HG02623 (cell line): ENCODE measurements at regions not wholly inside any gene's neighbourhood (a gene's known extent, or its start where the extent isn't known, plus 50 kb on each side); places are given as distances from the start of the nearest gene placed in this dataset.
"Not testable (repeated sequence)": the region's sequence is repeated elsewhere in the genome, so short reads cannot be mapped to it uniquely, and the experiment has no call there.

Experiments used
- ATAC-seq: cut with Tn5 transposase; IDR thresholded peaks from one replicate; pipeline ENCODE4 v1.9.1; 2021; ENCODE audit warnings: moderate library complexity; ENCODE audit not compliant: unreplicated experiment

GRCh38 chr7:68038621-68039314 lies 1042.1 kb downstream of the TYW1 start:
- no peak for ATAC-seq

GRCh38 chr7:68041554-68041953 lies 1044.9 kb downstream of the TYW1 start:
- no peak for ATAC-seq

- no peak for ATAC-seq
Observed at GRCh38 chr7:68043546-68043945, 1046.9 kb downstream of the TYW1 start.

- no peak for ATAC-seq
Observed at GRCh38 chr7:68050627-68051026, 1054.0 kb downstream of the TYW1 start.

GRCh38 chr7:68058014-68058413 lies 1061.4 kb downstream of the TYW1 start:
- no peak for ATAC-seq

- no peak for ATAC-seq
Observed at GRCh38 chr7:68063171-68063570, 1066.5 kb downstream of the TYW1 start.

- no peak for ATAC-seq
Observed at GRCh38 chr7:68065581-68065980, 1068.9 kb downstream of the TYW1 start.

- no peak for ATAC-seq
Observed at GRCh38 chr7:68067845-68068244, 1071.2 kb downstream of the TYW1 start.

GRCh38 chr7:68070992-68071391 lies 1074.4 kb downstream of the TYW1 start:
- no peak for ATAC-seq

- ATAC-seq, result no peak
Observed at GRCh38 chr7:68073701-68074100, 1077.1 kb downstream of the TYW1 start.

- ATAC-seq, result no peak
Observed at GRCh38 chr7:68074242-68074641, 1077.6 kb downstream of the TYW1 start.

- no peak for ATAC-seq
Observed at GRCh38 chr7:68078157-68078710, 1081.6 kb downstream of the TYW1 start.

- not testable (repeated sequence) for ATAC-seq
Observed at GRCh38 chr7:68082066-68082960, 1085.7 kb downstream of the TYW1 start.

GRCh38 chr7:68082961-68083657 lies 1086.5 kb downstream of the TYW1 start:
- ATAC-seq, result not testable (repeated sequence)

- ATAC-seq, result no peak
Observed at GRCh38 chr7:68087401-68087800, 1090.8 kb downstream of the TYW1 start.

- no peak for ATAC-seq
Observed at GRCh38 chr7:68088879-68089278, 1092.2 kb downstream of the TYW1 start.

- ATAC-seq, result not testable (repeated sequence)
Observed at GRCh38 chr7:68090256-68090655, 1093.6 kb downstream of the TYW1 start.

GRCh38 chr7:68103319-68103718 lies 1106.7 kb downstream of the TYW1 start:
- no peak for ATAC-seq

- ATAC-seq, result no peak
Observed at GRCh38 chr7:68107261-68107660, 1110.6 kb downstream of the TYW1 start.

GRCh38 chr7:68107968-68108367 lies 1111.3 kb downstream of the TYW1 start:
- no peak for ATAC-seq

GRCh38 chr7:68109299-68109698 lies 1112.7 kb downstream of the TYW1 start:
- no peak for ATAC-seq
